H7 (cell line): ENCODE measurements at regions not wholly inside any gene's neighbourhood (a gene's known extent, or its start where the extent isn't known, plus 50 kb on each side); places are given as distances from the start of the nearest gene placed in this dataset.

ENCODE experiments used
- DNase-seq: peaks from one replicate; pipeline ENCODE4 v3.0.0; 2012
- H3K27me3 ChIP-seq: 2 replicates; pipeline ENCODE4 v1.6.0; 2011; ENCODE audit warnings: mild to moderate bottlenecking, low read length; ENCODE audit not compliant: control insufficient read depth, insufficient read depth
- H3K36me3 ChIP-seq: replicated peaks from 2 replicates; pipeline ENCODE4 v1.5.1; 2011; ENCODE audit warnings: low read length; ENCODE audit not compliant: control insufficient read depth, insufficient read depth
- H3K4me3 ChIP-seq: 2 replicates; pipeline ENCODE4 v1.5.1; 2011; ENCODE audit warnings: low read depth, mild to moderate bottlenecking, control low read depth, low read length, moderate library complexity; ENCODE audit not compliant: insufficient read depth

GRCh38 chr2:16717477-16717876, 51.8 kb upstream of the CYRIA start:
- no peak overlapping the region for H3K4me3 ChIP-seq
- DNase-seq: no peak
- H3K27me3 ChIP-seq: no peaks in the 10 kb centered on the region
- H3K36me3 ChIP-seq: no peaks in the 10 kb centered on the region

GRCh38 chr2:16716944-16717343, 51.3 kb upstream of the CYRIA start:
- H3K36me3 ChIP-seq: no peaks in the 10 kb centered on the region
- H3K4me3 ChIP-seq: no peak overlapping the region
- H3K27me3 ChIP-seq: no peaks in the 10 kb centered on the region
- DNase-seq: no peak

DNA sequence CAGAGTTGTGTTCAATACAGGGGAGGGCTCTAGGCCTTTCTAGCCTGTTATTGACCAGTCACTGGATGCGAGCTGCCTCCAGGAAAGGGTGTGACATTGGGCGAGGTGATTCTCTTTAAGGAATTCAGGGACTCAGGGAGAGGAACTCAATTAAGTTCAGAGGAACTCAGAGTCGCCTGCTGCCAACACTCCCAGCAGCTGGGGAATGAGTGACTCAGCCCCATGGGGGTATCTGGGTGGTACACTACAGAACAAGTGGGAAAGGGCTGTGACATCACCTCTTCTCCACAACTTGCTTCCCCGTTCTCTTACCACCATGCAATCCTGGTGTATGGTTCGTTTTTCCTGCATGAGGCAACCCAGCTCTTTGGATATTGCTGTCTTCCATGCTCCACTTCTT, 50.4 kb upstream of the CYRIA start:
- H3K36me3 ChIP-seq: no peaks in the 10 kb centered on the region
- no peak overlapping the region for H3K4me3 ChIP-seq
- no peak for DNase-seq
- no peaks in the 10 kb centered on the region for H3K27me3 ChIP-seq
